GM23248 (cell line): ENCODE measurements at regions not wholly inside any gene's neighbourhood (a gene's known extent, or its start where the extent isn't known, plus 50 kb on each side); places are given as distances from the start of the nearest gene placed in this dataset.

ENCODE experiments used
- DNase-seq: peaks from one replicate; pipeline ENCODE4 v3.0.0-alpha.2; 2015
- H2AFZ ChIP-seq: fragments of 200-600 bp; sonication (generic); 2 replicates; pipeline ENCODE4 v1.6.1; 2016; ENCODE audit warnings: antibody characterized with exemption
- H3F3A ChIP-seq: fragments of 200-600 bp; sonication (generic); 2 replicates; pipeline ENCODE4 v1.6.1; 2016; ENCODE audit warnings: mild to moderate bottlenecking, antibody characterized with exemption, mixed run types; ENCODE audit not compliant: insufficient read depth
- H3K27ac ChIP-seq: fragments of 200-600 bp; sonication (generic); 2 replicates; pipeline ENCODE4 v1.5.1; 2016; ENCODE audit warnings: mild to moderate bottlenecking
- H3K27me3 ChIP-seq: fragments of 200-600 bp; sonication (generic); replicated peaks from 2 replicates; pipeline ENCODE4 v1.6.1; 2016; ENCODE audit warnings: mild to moderate bottlenecking; ENCODE audit not compliant: insufficient read depth
- H3K36me3 ChIP-seq: fragments of 200-600 bp; sonication (generic); 2 replicates; pipeline ENCODE4 v1.6.1; 2016; ENCODE audit warnings: low read depth, mild to moderate bottlenecking
- H3K4me1 ChIP-seq: fragments of 200-600 bp; sonication (generic); 2 replicates; pipeline ENCODE4 v1.6.1; 2016; ENCODE audit warnings: mild to moderate bottlenecking; ENCODE audit not compliant: insufficient read depth
- H3K4me2 ChIP-seq: fragments of 200-600 bp; sonication (generic); one replicate; pipeline ENCODE4 v1.6.1; 2016; ENCODE audit warnings: mild to moderate bottlenecking; ENCODE audit not compliant: unreplicated experiment
- H3K4me3 ChIP-seq: fragments of 200-600 bp; sonication (generic); 2 replicates; pipeline ENCODE4 v1.5.1; 2016; ENCODE audit warnings: mild to moderate bottlenecking
- H3K79me2 ChIP-seq: fragments of 200-600 bp; sonication (generic); 2 replicates; pipeline ENCODE4 v1.6.1; 2016; ENCODE audit warnings: mild to moderate bottlenecking; ENCODE audit not compliant: insufficient read depth
- H3K9ac ChIP-seq: fragments of 200-600 bp; sonication (generic); 2 replicates; pipeline ENCODE4 v1.6.1; 2016; ENCODE audit warnings: mild to moderate bottlenecking
- H3K9me2 ChIP-seq: fragments of 200-600 bp; sonication (generic); 2 replicates; pipeline ENCODE4 v1.6.1; 2016; ENCODE audit warnings: mixed run types, mild to moderate bottlenecking, moderate library complexity; ENCODE audit not compliant: insufficient read depth
- H3K9me3 ChIP-seq: fragments of 200-600 bp; sonication (generic); one replicate; pipeline ENCODE4 v1.6.1; 2017; ENCODE audit warnings: low read depth
- H4K20me1 ChIP-seq: fragments of 200-600 bp; sonication (generic); 2 replicates; pipeline ENCODE4 v1.6.0; 2016; ENCODE audit not compliant: insufficient read depth
- EZH2 ChIP-seq: fragments of 200-600 bp; sonication (generic); IDR thresholded peaks from 2 replicates; pipeline ENCODE4 v1.6.1; 2018; ENCODE audit warnings: antibody characterized with exemption, mild to moderate bottlenecking; ENCODE audit not compliant: insufficient read depth, poor library complexity, severe bottlenecking
- EZH2phosphoT487 ChIP-seq: fragments of 200-600 bp; sonication (generic); IDR thresholded peaks from 2 replicates; pipeline ENCODE4 v1.6.1; 2018; ENCODE audit warnings: antibody characterized with exemption, moderate library complexity, mild to moderate bottlenecking, low read depth; ENCODE audit not compliant: insufficient read depth
- WGBS, 2 experiments: methylation state at CpG; one replicate each; pipeline ENCODE4 v1.1.6; 2015 to 2017; ENCODE audit warnings: low lambda C conversion rate in 2 of 2, low coverage in 1 of 2; ENCODE audit errors: missing lambda C conversion rate in 2 of 2; 5-methylcytosine and 5-hydroxymethylcytosine counted together
- in situ Hi-C: fragments of 300-500 bp; cut with MboI; formaldehyde crosslinking; loops from 2 replicates; pipeline ENCODE4 v1.15.0; 2020

DNA sequence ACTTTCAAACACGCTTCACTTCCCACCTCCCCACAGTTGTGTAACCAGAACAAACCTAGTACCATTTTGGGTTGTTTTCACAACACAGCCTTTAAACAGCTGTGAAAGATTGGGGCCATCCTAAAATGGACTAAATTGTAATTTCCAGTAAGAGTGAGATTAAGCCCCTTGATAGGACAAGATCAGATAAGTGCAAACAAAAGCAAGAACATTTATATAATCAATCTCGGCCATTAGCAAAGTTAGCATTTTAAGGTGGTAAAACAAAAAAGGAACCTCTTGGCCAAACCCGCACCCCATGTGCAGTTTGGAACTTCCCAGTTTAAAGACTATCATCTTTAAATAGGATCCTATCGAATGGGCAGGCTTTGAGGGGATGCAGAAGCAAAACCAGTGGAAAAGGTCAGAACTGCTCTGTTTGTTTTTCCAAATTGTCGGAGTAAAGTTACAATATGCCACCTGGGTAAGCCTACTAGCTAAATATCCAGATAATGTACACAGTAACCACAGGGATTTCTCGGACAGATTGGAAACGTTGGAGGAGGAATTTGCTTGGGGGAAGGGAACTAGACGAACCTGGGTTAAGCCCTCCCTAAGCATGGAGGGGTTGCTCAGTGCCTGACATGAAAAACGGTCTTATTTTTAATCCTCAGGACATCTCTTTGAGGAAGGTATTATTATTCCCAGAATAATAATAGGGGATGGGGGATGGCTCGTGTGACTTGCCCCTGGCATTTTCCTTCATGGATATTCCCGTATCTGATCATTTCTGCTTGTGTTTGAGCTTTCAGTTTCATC is 159.8 kb upstream of the SALL4 start:
- Histone ChIP-seq H3F3A (no peaks in the 10 kb centered on the region), H3K9me3 (no peaks in the 10 kb centered on the region), H3K4me2 (no peak overlapping the region), H3K4me1 (0 out of 2 replicates have a peak, but pooled peaks cover 3% of the 10 kb centered on the region), H3K79me2 (no peaks in the 10 kb centered on the region), H2AFZ (no peak overlapping the region), H3K27ac (no peak overlapping the region), H3K36me3 (no peaks in the 10 kb centered on the region), H4K20me1 (no peaks in the 10 kb centered on the region), H3K9ac (no peak overlapping the region), H3K27me3 (no peaks in the 10 kb centered on the region), H3K9me2 (no peaks in the 10 kb centered on the region), H3K4me3 (no peak overlapping the region)
- no peak for DNase-seq
- 82% methylated on average over 11 of the region's 11 CpGs for WGBS, 2 experiments
- in situ Hi-C loops = no loop called here
- no peak for TF ChIP-seq EZH2phosphoT487
- no peak for TF ChIP-seq EZH2

DNA sequence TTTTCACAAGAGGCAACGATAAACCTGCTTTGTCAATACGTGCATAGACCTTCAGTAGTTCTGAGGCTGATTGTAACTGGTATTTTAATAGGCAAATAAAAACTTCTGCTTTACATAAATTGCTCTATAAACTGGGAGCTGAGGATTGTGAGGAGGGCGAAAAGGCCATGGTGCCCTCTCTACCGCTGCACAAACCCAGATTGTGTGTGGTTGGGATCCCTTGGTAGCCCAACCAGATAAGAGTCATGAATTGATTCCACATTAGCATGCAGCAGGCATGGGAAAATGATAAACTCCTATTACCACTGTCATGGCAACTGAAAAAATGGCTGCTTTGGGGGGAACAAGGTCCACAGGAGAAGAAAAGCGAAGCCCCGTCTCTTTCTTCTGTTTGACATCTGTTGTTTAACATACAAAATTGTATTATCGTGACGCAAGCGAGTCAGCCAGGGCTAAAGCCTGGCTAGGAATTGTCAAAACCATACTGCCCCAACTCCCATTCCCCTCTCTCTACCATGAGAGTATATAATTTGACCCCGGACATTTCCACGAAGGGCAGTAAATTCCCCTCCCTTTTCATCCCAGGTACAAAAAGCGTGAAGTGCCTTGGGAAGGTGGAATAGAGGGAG is 157.8 kb upstream of the SALL4 start:
- Histone ChIP-seq H3K27me3 (no peaks in the 10 kb centered on the region), H3K4me2 (no peak overlapping the region), H4K20me1 (no peaks in the 10 kb centered on the region), H3K36me3 (no peaks in the 10 kb centered on the region), H3K9ac (no peak overlapping the region), H3K79me2 (no peaks in the 10 kb centered on the region), H3K9me3 (no peaks in the 10 kb centered on the region), H3K9me2 (no peaks in the 10 kb centered on the region), H2AFZ (no peak overlapping the region), H3K4me3 (no peak overlapping the region), H3F3A (no peaks in the 10 kb centered on the region), H3K27ac (no peak overlapping the region), H3K4me1 (0 out of 2 replicates have a peak, but pooled peaks cover 3% of the 10 kb centered on the region)
- 84 to 88% methylated on average over 12 of the region's 12 CpGs for WGBS, 2 experiments
- in situ Hi-C loops = no loop called here
- DNase-seq = no peak
- no peak for TF ChIP-seq EZH2
- TF ChIP-seq EZH2phosphoT487 = no peak

DNA sequence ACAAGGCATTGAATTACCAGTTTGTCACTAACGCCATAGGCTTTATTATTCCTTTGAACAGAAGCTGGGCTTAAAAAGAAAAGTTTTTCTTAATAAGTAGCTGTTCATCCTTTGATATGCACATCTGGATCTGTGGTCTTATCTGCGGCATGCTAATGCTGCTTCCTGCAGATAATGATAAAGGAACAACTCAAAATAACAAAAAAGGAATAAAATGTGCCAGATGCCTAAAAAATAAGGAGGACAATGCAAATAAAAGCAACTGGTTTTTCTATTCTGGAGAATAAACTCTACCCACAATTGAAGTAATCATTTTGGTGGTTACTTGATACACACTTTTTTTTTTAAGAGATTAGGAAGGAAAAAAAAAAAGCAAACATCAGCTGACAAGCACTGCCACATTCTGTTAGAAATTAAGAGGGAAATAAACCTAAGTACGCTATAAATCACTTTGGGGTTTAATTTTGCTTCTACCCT is 156.8 kb upstream of the SALL4 start:
- no peaks in the 10 kb centered on the region for H4K20me1 ChIP-seq
- no peak overlapping the region for H3K4me3 ChIP-seq
- no peak overlapping the region for H2AFZ ChIP-seq
- H3K4me1 ChIP-seq = 0 out of 2 replicates have a peak, but pooled peaks cover 3% of the 10 kb centered on the region
- H3K9me3 ChIP-seq = no peaks in the 10 kb centered on the region
- TF ChIP-seq EZH2phosphoT487 (no peak), EZH2 (no peak)
- no peaks in the 10 kb centered on the region for H3F3A ChIP-seq
- H3K27me3 ChIP-seq = no peaks in the 10 kb centered on the region
- no peaks in the 10 kb centered on the region for H3K9me2 ChIP-seq
- 73 to 81% methylated on average over 3 of the region's 3 CpGs for WGBS, 2 experiments
- H3K36me3 ChIP-seq = no peaks in the 10 kb centered on the region
- no peaks in the 10 kb centered on the region for H3K79me2 ChIP-seq
- in situ Hi-C loops = no loop called here
- DNase-seq = no peak
- no peak overlapping the region for H3K9ac ChIP-seq
- H3K27ac ChIP-seq = no peak overlapping the region
- H3K4me2 ChIP-seq = no peak overlapping the region

DNA sequence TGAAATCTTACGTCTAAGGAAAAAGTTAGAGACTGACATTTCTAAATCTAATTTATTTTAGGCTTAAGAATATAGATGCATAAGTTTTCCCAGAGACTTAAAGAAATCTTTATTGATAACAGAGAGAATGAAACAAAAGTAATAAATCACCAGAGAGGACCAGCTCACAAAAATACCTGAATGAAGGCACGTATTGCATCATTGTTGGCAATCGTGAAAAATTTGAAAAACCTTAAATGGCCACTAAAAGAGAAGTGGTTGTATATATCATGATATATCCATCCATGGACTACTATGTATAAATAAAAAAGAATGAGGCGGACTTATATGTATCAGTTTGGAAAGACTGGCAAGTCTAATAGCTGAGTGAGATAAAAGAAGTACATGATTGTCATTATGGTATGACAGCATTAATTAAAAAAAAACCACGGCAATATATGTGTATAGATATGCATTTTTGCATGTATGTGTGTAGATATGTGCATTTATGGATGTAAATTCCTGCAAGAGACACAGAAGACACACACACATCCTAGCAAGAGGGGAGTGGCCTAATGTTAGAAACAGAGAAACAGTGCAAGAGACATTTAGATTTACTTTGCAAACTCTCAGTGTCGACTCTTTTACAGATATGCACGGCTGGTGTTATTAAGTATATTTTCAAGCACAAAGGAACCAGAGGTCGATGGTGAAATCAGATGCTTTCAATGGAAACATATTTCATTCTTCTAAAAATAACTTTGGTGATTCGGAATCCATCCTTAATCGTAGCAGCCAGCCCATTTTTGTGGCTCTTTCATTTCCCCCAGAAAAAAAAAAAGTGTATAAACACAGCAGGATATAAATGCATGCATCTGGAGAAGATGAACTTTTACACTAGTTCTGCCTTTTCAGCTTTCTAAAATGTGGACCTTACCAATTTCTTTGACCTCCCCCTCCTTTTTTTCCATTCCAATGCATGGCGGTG is 156.1 kb upstream of the SALL4 start:
- no peak overlapping the region for H3K27ac ChIP-seq
- H3K4me1 ChIP-seq = 0 out of 2 replicates have a peak, but pooled peaks cover 3% of the 10 kb centered on the region
- no peaks in the 10 kb centered on the region for H3K9me3 ChIP-seq
- no peaks in the 10 kb centered on the region for H4K20me1 ChIP-seq
- H3K4me2 ChIP-seq = no peak overlapping the region
- H3K27me3 ChIP-seq = no peaks in the 10 kb centered on the region
- DNase-seq = no peak
- H3K4me3 ChIP-seq = no peak overlapping the region
- TF ChIP-seq EZH2phosphoT487 = no peak
- no peak for TF ChIP-seq EZH2
- H3F3A ChIP-seq = no peaks in the 10 kb centered on the region
- H3K36me3 ChIP-seq = no peaks in the 10 kb centered on the region
- no peaks in the 10 kb centered on the region for H3K9me2 ChIP-seq
- in situ Hi-C loops = no loop called here
- no peak overlapping the region for H2AFZ ChIP-seq
- no peak overlapping the region for H3K9ac ChIP-seq
- no peaks in the 10 kb centered on the region for H3K79me2 ChIP-seq
- WGBS, 2 experiments = 56 to 60% methylated on average over 11 of the region's 11 CpGs
